Muscle of leg (tissue), 3 donors: ENCODE measurements at regions not wholly inside any gene's neighbourhood (a gene's known extent, or its start where the extent isn't known, plus 50 kb on each side); places are given as distances from the start of the nearest gene placed in this dataset.
A peak's percentile ranks its signal among the peaks of the same experiment; 100 is the strongest.
"Not testable (repeated sequence)": the region's sequence is repeated elsewhere in the genome, so short reads cannot be mapped to it uniquely, and the experiment has no call there.

Experiments
- DNase-seq: peaks from one replicate; pipeline ENCODE4 v3.0.0; 2013
- H3K27ac ChIP-seq: one replicate; pipeline ENCODE4 v1.5.1; 2013; ENCODE audit warnings: mild to moderate bottlenecking, low read length, control low read depth
- H3K27me3 ChIP-seq: one replicate; pipeline ENCODE4 v1.6.1; 2013; ENCODE audit warnings: low read length; ENCODE audit not compliant: control insufficient read depth, insufficient read depth
- H3K36me3 ChIP-seq: one replicate; pipeline ENCODE4 v1.6.1; 2013; ENCODE audit warnings: low read length; ENCODE audit not compliant: control insufficient read depth, insufficient read depth
- H3K4me1 ChIP-seq: one replicate; pipeline ENCODE4 v1.6.1; 2013; ENCODE audit warnings: low read length; ENCODE audit not compliant: control insufficient read depth, insufficient read depth
- H3K4me3 ChIP-seq: one replicate; pipeline ENCODE4 v1.5.1; 2013; ENCODE audit warnings: low read length, control low read depth
- H3K9me3 ChIP-seq: replicated peaks from 2 replicates; pipeline ENCODE4 v1.6.1; 2013; ENCODE audit warnings: low read depth, low read length; ENCODE audit not compliant: control insufficient read depth
- WGBS: methylation state at CpG from one replicate; pipeline ENCODE4 v1.1.5; 2013; ENCODE audit warnings: missing lambda C conversion rate; ENCODE audit not compliant: insufficient coverage; 5-methylcytosine and 5-hydroxymethylcytosine counted together

- WGBS: 68% methylated on average over 4 of the region's 6 CpGs
- no peaks in the 10 kb centered on the region for H3K9me3 ChIP-seq
- H3K27me3 ChIP-seq: peaks cover 20% of the 10 kb centered on the region
- no peak for DNase-seq
- H3K4me3 ChIP-seq: no peak overlapping the region
- no peak overlapping the region for H3K27ac ChIP-seq
- H3K36me3 ChIP-seq: no peaks in the 10 kb centered on the region
- H3K4me1 ChIP-seq: peaks cover 11% of the 10 kb centered on the region
Observed at GRCh38 chrX:9280831-9281230, 184.0 kb upstream of the TBL1X start.

GRCh38 chrX:9282325-9282724 lies 182.5 kb upstream of the TBL1X start:
- Histone ChIP-seq H3K27me3 (peaks cover 22% of the 10 kb centered on the region), H3K27ac (no peak overlapping the region), H3K4me3 (no peak overlapping the region), H3K4me1 (peaks cover 11% of the 10 kb centered on the region), H3K9me3 (no peaks in the 10 kb centered on the region), H3K36me3 (no peaks in the 10 kb centered on the region)
- peak; percentile 27 for DNase-seq
- WGBS: 63% methylated on average over 1 of the region's 2 CpGs

- peaks cover 5% of the 10 kb centered on the region for H3K4me1 ChIP-seq
- H3K27me3 ChIP-seq: peaks cover 26% of the 10 kb centered on the region
- H3K27ac ChIP-seq: no peak overlapping the region
- WGBS: 68% methylated on average over 3 of the region's 7 CpGs
- H3K36me3 ChIP-seq: no peaks in the 10 kb centered on the region
- H3K4me3 ChIP-seq: no peak overlapping the region
- no peaks in the 10 kb centered on the region for H3K9me3 ChIP-seq
- no peak for DNase-seq
Observed at GRCh38 chrX:9285342-9285771, 179.5 kb upstream of the TBL1X start.

GRCh38 chrX:9286234-9286633 lies 178.6 kb upstream of the TBL1X start:
- Histone ChIP-seq H3K27ac (no peak overlapping the region), H3K9me3 (no peaks in the 10 kb centered on the region), H3K4me1 (no peaks in the 10 kb centered on the region), H3K4me3 (no peak overlapping the region), H3K36me3 (no peaks in the 10 kb centered on the region), H3K27me3 (peaks cover 29% of the 10 kb centered on the region)
- no peak for DNase-seq
- 58% methylated on average over 2 of the region's 3 CpGs for WGBS

- Histone ChIP-seq H3K27ac (no peak overlapping the region), H3K36me3 (no peaks in the 10 kb centered on the region), H3K27me3 (peaks cover 50% of the 10 kb centered on the region), H3K4me3 (no peak overlapping the region), H3K9me3 (no peaks in the 10 kb centered on the region), H3K4me1 (no peaks in the 10 kb centered on the region)
- DNase-seq: peak; percentile 24
- 6% methylated on average over 10 of the region's 22 CpGs for WGBS
Observed at GRCh38 chrX:9291629-9292028, 173.2 kb upstream of the TBL1X start.

- Histone ChIP-seq H3K9me3 (no peaks in the 10 kb centered on the region), H3K4me3 (no peak overlapping the region), H3K27ac (no peak overlapping the region), H3K27me3 (peaks cover 52% of the 10 kb centered on the region), H3K4me1 (no peaks in the 10 kb centered on the region), H3K36me3 (no peaks in the 10 kb centered on the region)
- WGBS: 24% methylated on average over 10 of the region's 18 CpGs
- DNase-seq: no peak
Observed at GRCh38 chrX:9293051-9293496, 171.8 kb upstream of the TBL1X start.

- Histone ChIP-seq H3K4me3 (no peak overlapping the region), H3K4me1 (no peaks in the 10 kb centered on the region), H3K9me3 (no peaks in the 10 kb centered on the region), H3K27me3 (peaks cover 51% of the 10 kb centered on the region), H3K36me3 (no peaks in the 10 kb centered on the region), H3K27ac (no peak overlapping the region)
- WGBS: 27% methylated on average over 4 of the region's 6 CpGs
- DNase-seq: no peak
Observed at GRCh38 chrX:9293903-9294302, 171.0 kb upstream of the TBL1X start.

- H3K27ac ChIP-seq: no peak overlapping the region
- H3K9me3 ChIP-seq: no peaks in the 10 kb centered on the region
- no peaks in the 10 kb centered on the region for H3K4me1 ChIP-seq
- 93% methylated on average over 4 of the region's 5 CpGs for WGBS
- no peaks in the 10 kb centered on the region for H3K36me3 ChIP-seq
- no peak overlapping the region for H3K4me3 ChIP-seq
- H3K27me3 ChIP-seq: peaks cover 41% of the 10 kb centered on the region
- no peak for DNase-seq
Observed at GRCh38 chrX:9295551-9295950, 169.3 kb upstream of the TBL1X start.

GRCh38 chrX:9298221-9298620 lies 166.6 kb upstream of the TBL1X start:
- DNase-seq: peak; percentile 12
- H3K27me3 ChIP-seq: peaks cover 26% of the 10 kb centered on the region
- H3K4me3 ChIP-seq: no peak overlapping the region
- no peaks in the 10 kb centered on the region for H3K4me1 ChIP-seq
- no peaks in the 10 kb centered on the region for H3K36me3 ChIP-seq
- no CpG with 5 or more reads among the region's 1 CpG for WGBS
- no peak overlapping the region for H3K27ac ChIP-seq
- no peaks in the 10 kb centered on the region for H3K9me3 ChIP-seq

GRCh38 chrX:9299681-9300080 lies 165.2 kb upstream of the TBL1X start:
- H3K4me1 ChIP-seq, H3K27ac ChIP-seq, H3K9me3 ChIP-seq, DNase-seq, H3K4me3 ChIP-seq, H3K36me3 ChIP-seq: not testable (repeated sequence)
- WGBS: no CpG with 5 or more reads among the region's 3 CpGs
- H3K27me3 ChIP-seq: peaks cover 17% of the 10 kb centered on the region

GRCh38 chrX:9301836-9302235 lies 163.0 kb upstream of the TBL1X start:
- DNase-seq: peak; percentile 78
- Histone ChIP-seq H3K27ac (peak overlapping the region; percentile 20), H3K9me3 (no peaks in the 10 kb centered on the region), H3K4me1 (no peaks in the 10 kb centered on the region), H3K36me3 (no peaks in the 10 kb centered on the region), H3K4me3 (no peak overlapping the region), H3K27me3 (peaks cover 15% of the 10 kb centered on the region)
- no CpG with 5 or more reads among the region's 2 CpGs for WGBS
